Activated naive CD4-positive, alpha-beta T cell treated with anti-CD3 and anti-CD28 coated beads for 36 hours (primary cell): ENCODE measurements at regions not wholly inside any gene's neighbourhood (a gene's known extent, or its start where the extent isn't known, plus 50 kb on each side); places are given as distances from the start of the nearest gene placed in this dataset.
"Not testable (repeated sequence)": the region's sequence is repeated elsewhere in the genome, so short reads cannot be mapped to it uniquely, and the experiment has no call there.

Experiments
- CTCF ChIA-PET: fragments of 350-600 bp; sonication (Branson Sonifier 250); formaldehyde crosslinking; loops from one replicate; lab custom pipeline; 2021; ENCODE audit warnings: antibody characterized with exemption; lab: Charles Lee
- DNase-seq: peaks from one replicate; pipeline ENCODE4 v3.0.0-alpha.2; 2020
- H3K27ac Mint-ChIP-seq: one replicate; pipeline ENCODE4 v1.8.0; 2021; ENCODE audit warnings: mild to moderate bottlenecking, mixed read lengths
- H3K27me3 Mint-ChIP-seq: one replicate; pipeline ENCODE4 v1.8.0; 2021; ENCODE audit warnings: low read depth, mixed read lengths
- H3K36me3 Mint-ChIP-seq: one replicate; pipeline ENCODE4 v1.8.0; 2021; ENCODE audit warnings: low read depth, mixed read lengths
- H3K4me1 Mint-ChIP-seq: one replicate; pipeline ENCODE4 v1.8.0; 2021; ENCODE audit warnings: low read depth, mixed read lengths
- H3K4me3 Mint-ChIP-seq: one replicate; pipeline ENCODE4 v1.8.0; 2021; ENCODE audit warnings: mild to moderate bottlenecking, moderate library complexity, mixed read lengths
- H3K9me3 Mint-ChIP-seq: one replicate; pipeline ENCODE4 v1.8.0; 2021; ENCODE audit warnings: mixed read lengths
- intact Hi-C: fragments of 100-400 bp; cut with micrococcal nuclease; formaldehyde crosslinking; loops from one replicate; pipeline ENCODE4 v1.15.1; 2023

GRCh38 chr5:9743507-9743906, 113.4 kb upstream of the TAS2R1 start:
- no peak overlapping the region for H3K27ac Mint-ChIP-seq
- intact Hi-C loops = no loop called here
- H3K4me3 Mint-ChIP-seq = no peak overlapping the region
- CTCF ChIA-PET = no interaction called here
- H3K27me3 Mint-ChIP-seq = peaks cover 4% of the 10 kb centered on the region
- H3K36me3 Mint-ChIP-seq = no peaks in the 10 kb centered on the region
- H3K9me3 Mint-ChIP-seq = peaks cover 17% of the 10 kb centered on the region
- no peaks in the 10 kb centered on the region for H3K4me1 Mint-ChIP-seq
- no peak for DNase-seq

- H3K36me3 Mint-ChIP-seq = no peaks in the 10 kb centered on the region
- CTCF ChIA-PET = no interaction called here
- H3K27ac Mint-ChIP-seq = no peak overlapping the region
- no peak overlapping the region for H3K4me3 Mint-ChIP-seq
- intact Hi-C loops = no loop called here
- no peaks in the 10 kb centered on the region for H3K4me1 Mint-ChIP-seq
- H3K9me3 Mint-ChIP-seq = peaks cover 13% of the 10 kb centered on the region
- DNase-seq = no peak
- H3K27me3 Mint-ChIP-seq = peaks cover 4% of the 10 kb centered on the region
Measured at GRCh38 chr5:9742848-9743247, 112.7 kb upstream of the TAS2R1 start.

- H3K9me3 Mint-ChIP-seq = peaks cover 3% of the 10 kb centered on the region
Measured at GRCh38 chr5:9739135-9739534, 109.0 kb upstream of the TAS2R1 start.

GRCh38 chr5:9737265-9737664, 107.1 kb upstream of the TAS2R1 start:
- no peak overlapping the region for H3K27ac Mint-ChIP-seq
- no peak for DNase-seq
- H3K9me3 Mint-ChIP-seq = peaks cover 3% of the 10 kb centered on the region
- H3K4me3 Mint-ChIP-seq = no peak overlapping the region
- no peaks in the 10 kb centered on the region for H3K4me1 Mint-ChIP-seq
- intact Hi-C loops = no loop called here
- H3K36me3 Mint-ChIP-seq = no peaks in the 10 kb centered on the region
- CTCF ChIA-PET = no interaction called here
- peaks cover 1% of the 10 kb centered on the region for H3K27me3 Mint-ChIP-seq

More at GRCh38 chr5:9739135-9739534, 109.0 kb upstream of the TAS2R1 start:
- Mint-ChIP-seq H3K4me1 (no peaks in the 10 kb centered on the region), H3K27me3 (peaks cover 1% of the 10 kb centered on the region), H3K27ac (no peak overlapping the region), H3K4me3 (no peak overlapping the region), H3K36me3 (no peaks in the 10 kb centered on the region)
- CTCF ChIA-PET = no interaction called here
- DNase-seq = no peak
- intact Hi-C loops = no loop called here

GRCh38 chr5:9733486-9733885, 103.3 kb upstream of the TAS2R1 start:
- CTCF ChIA-PET = no interaction called here
- H3K4me3 Mint-ChIP-seq = no peak overlapping the region
- no peaks in the 10 kb centered on the region for H3K36me3 Mint-ChIP-seq
- no peaks in the 10 kb centered on the region for H3K4me1 Mint-ChIP-seq
- peaks cover 7% of the 10 kb centered on the region for H3K9me3 Mint-ChIP-seq
- intact Hi-C loops = no loop called here
- no peaks in the 10 kb centered on the region for H3K27me3 Mint-ChIP-seq
- no peak overlapping the region for H3K27ac Mint-ChIP-seq
- DNase-seq = no peak

- no peak for DNase-seq
- Mint-ChIP-seq H3K27me3 (no peaks in the 10 kb centered on the region), H3K36me3 (no peaks in the 10 kb centered on the region), H3K4me1 (no peaks in the 10 kb centered on the region), H3K27ac (no peak overlapping the region), H3K4me3 (no peak overlapping the region), H3K9me3 (peaks cover 7% of the 10 kb centered on the region)
- intact Hi-C loops = no loop called here
- CTCF ChIA-PET = no interaction called here
Measured at GRCh38 chr5:9731159-9731558, 101.0 kb upstream of the TAS2R1 start.

- Mint-ChIP-seq H3K27ac (no peak overlapping the region), H3K9me3 (peaks cover 3% of the 10 kb centered on the region), H3K36me3 (no peaks in the 10 kb centered on the region), H3K4me3 (no peak overlapping the region), H3K4me1 (no peaks in the 10 kb centered on the region), H3K27me3 (no peaks in the 10 kb centered on the region)
- DNase-seq = no peak
- intact Hi-C loops = no loop called here
- CTCF ChIA-PET = no interaction called here
Measured at GRCh38 chr5:9728261-9728660, 98.1 kb upstream of the TAS2R1 start.

GRCh38 chr5:9726931-9727330, 96.8 kb upstream of the TAS2R1 start:
- intact Hi-C loops = no loop called here
- Mint-ChIP-seq H3K4me3 (no peak overlapping the region), H3K9me3 (peaks cover 3% of the 10 kb centered on the region), H3K27me3 (no peaks in the 10 kb centered on the region), H3K4me1 (no peaks in the 10 kb centered on the region), H3K36me3 (no peaks in the 10 kb centered on the region), H3K27ac (no peak overlapping the region)
- no peak for DNase-seq
- CTCF ChIA-PET = no interaction called here

- H3K4me3 Mint-ChIP-seq, H3K4me1 Mint-ChIP-seq, intact Hi-C loops, H3K36me3 Mint-ChIP-seq, H3K27me3 Mint-ChIP-seq, H3K27ac Mint-ChIP-seq, DNase-seq, H3K9me3 Mint-ChIP-seq, CTCF ChIA-PET: not testable (repeated sequence)
Measured at GRCh38 chr5:9725265-9725664, 95.1 kb upstream of the TAS2R1 start.

GRCh38 chr5:9724707-9725106, 94.6 kb upstream of the TAS2R1 start:
- no peaks in the 10 kb centered on the region for H3K9me3 Mint-ChIP-seq
- H3K36me3 Mint-ChIP-seq = no peaks in the 10 kb centered on the region

GRCh38 chr5:9722601-9723180, 92.5 kb upstream of the TAS2R1 start:
- intact Hi-C loops = no loop called here
- H3K36me3 Mint-ChIP-seq = no peaks in the 10 kb centered on the region

More at GRCh38 chr5:9724707-9725106, 94.6 kb upstream of the TAS2R1 start:
- Mint-ChIP-seq H3K4me3 (no peak overlapping the region), H3K27ac (no peak overlapping the region), H3K27me3 (no peaks in the 10 kb centered on the region), H3K4me1 (no peaks in the 10 kb centered on the region)
- DNase-seq = no peak
- CTCF ChIA-PET = no interaction called here
- intact Hi-C loops = no loop called here

GRCh38 chr5:9721161-9721560, 91.0 kb upstream of the TAS2R1 start:
- H3K27me3 Mint-ChIP-seq = no peaks in the 10 kb centered on the region
- no peak overlapping the region for H3K4me3 Mint-ChIP-seq
- intact Hi-C loops = no loop called here
- DNase-seq = no peak
- H3K4me1 Mint-ChIP-seq = no peaks in the 10 kb centered on the region
- no peak overlapping the region for H3K27ac Mint-ChIP-seq
- H3K9me3 Mint-ChIP-seq = no peaks in the 10 kb centered on the region
- CTCF ChIA-PET = no interaction called here
- no peaks in the 10 kb centered on the region for H3K36me3 Mint-ChIP-seq

More at GRCh38 chr5:9722601-9723180, 92.5 kb upstream of the TAS2R1 start:
- no peak for DNase-seq
- no peaks in the 10 kb centered on the region for H3K4me1 Mint-ChIP-seq
- CTCF ChIA-PET = no interaction called here
- no peak overlapping the region for H3K4me3 Mint-ChIP-seq
- no peak overlapping the region for H3K27ac Mint-ChIP-seq
- H3K27me3 Mint-ChIP-seq = no peaks in the 10 kb centered on the region
- no peaks in the 10 kb centered on the region for H3K9me3 Mint-ChIP-seq

- Mint-ChIP-seq H3K27me3 (no peaks in the 10 kb centered on the region), H3K27ac (no peak overlapping the region), H3K36me3 (no peaks in the 10 kb centered on the region), H3K9me3 (no peaks in the 10 kb centered on the region), H3K4me3 (no peak overlapping the region), H3K4me1 (no peaks in the 10 kb centered on the region)
- no peak for DNase-seq
- intact Hi-C loops = no loop called here
- CTCF ChIA-PET = no interaction called here
Measured at GRCh38 chr5:9720361-9720760, 90.2 kb upstream of the TAS2R1 start.
